BJ (cell line): ENCODE measurements at regions not wholly inside any gene's neighbourhood (a gene's known extent, or its start where the extent isn't known, plus 50 kb on each side); places are given as distances from the start of the nearest gene placed in this dataset.

ENCODE experiments used
- CTCF ChIA-PET: fragments of 350-600 bp; formaldehyde crosslinking; extraction: SDS; loops from one replicate; lab custom pipeline; 2021; ENCODE audit warnings: antibody characterized with exemption, inconsistent platforms; lab: Yijun Ruan, JAX
- POLR2A ChIA-PET: fragments of 300-600 bp; sonication (Branson Sonifier 250); formaldehyde crosslinking; extraction: SDS; loops from one replicate; lab custom pipeline; 2021; ENCODE audit warnings: antibody characterized with exemption; lab: Charles Lee
- DNase-seq: peaks from one replicate; pipeline ENCODE4 v3.0.0-alpha.2; 2011; ENCODE audit warnings: low read depth
- H3K27me3 ChIP-seq: 2 replicates; pipeline ENCODE4 v1.6.0; 2011; ENCODE audit warnings: low read length; ENCODE audit not compliant: control insufficient read depth, insufficient read depth
- H3K36me3 ChIP-seq: 2 replicates; pipeline ENCODE4 v1.5.1; 2011; ENCODE audit warnings: low read length; ENCODE audit not compliant: control insufficient read depth, insufficient read depth
- H3K4me3 ChIP-seq: 2 replicates; pipeline ENCODE4 v1.5.1; 2011; ENCODE audit warnings: low read depth, mild to moderate bottlenecking, control low read depth, low read length
- TF ChIP-seq, protein P1 (sequence below): IDR thresholded peaks from 2 replicates; pipeline ENCODE4 v1.5.1; 2011; ENCODE audit warnings: low read depth, mild to moderate bottlenecking, control low read depth, inconsistent platforms, low read length, moderate library complexity; ENCODE audit not compliant: insufficient read depth

DNA sequence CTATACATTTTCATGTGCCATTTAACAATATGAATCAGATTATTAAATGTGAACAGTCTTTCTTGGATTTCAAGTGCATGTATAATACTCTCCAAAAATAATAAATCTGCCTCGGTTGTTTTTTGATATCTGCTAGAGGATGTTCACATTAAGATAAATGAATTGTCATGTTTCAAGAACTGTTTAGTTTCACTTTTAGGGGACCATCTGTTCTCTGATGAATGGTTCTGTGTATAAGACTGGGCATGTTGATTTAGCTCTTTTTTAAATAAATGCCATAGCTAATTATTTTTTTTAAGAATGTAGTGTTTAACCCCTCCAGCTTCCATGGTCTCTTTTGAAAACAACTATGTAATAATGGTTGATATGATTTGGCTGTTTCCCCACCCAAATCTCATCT, 1245.1 kb upstream of the ADGRL4 start:
- DNase-seq = no peak
- Histone ChIP-seq H3K4me3 (no peak overlapping the region), H3K36me3 (no peaks in the 10 kb centered on the region), H3K27me3 (no peaks in the 10 kb centered on the region)
- TF ChIP-seq, protein P1, sequence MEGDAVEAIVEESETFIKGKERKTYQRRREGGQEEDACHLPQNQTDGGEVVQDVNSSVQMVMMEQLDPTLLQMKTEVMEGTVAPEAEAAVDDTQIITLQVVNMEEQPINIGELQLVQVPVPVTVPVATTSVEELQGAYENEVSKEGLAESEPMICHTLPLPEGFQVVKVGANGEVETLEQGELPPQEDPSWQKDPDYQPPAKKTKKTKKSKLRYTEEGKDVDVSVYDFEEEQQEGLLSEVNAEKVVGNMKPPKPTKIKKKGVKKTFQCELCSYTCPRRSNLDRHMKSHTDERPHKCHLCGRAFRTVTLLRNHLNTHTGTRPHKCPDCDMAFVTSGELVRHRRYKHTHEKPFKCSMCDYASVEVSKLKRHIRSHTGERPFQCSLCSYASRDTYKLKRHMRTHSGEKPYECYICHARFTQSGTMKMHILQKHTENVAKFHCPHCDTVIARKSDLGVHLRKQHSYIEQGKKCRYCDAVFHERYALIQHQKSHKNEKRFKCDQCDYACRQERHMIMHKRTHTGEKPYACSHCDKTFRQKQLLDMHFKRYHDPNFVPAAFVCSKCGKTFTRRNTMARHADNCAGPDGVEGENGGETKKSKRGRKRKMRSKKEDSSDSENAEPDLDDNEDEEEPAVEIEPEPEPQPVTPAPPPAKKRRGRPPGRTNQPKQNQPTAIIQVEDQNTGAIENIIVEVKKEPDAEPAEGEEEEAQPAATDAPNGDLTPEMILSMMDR = no peak
- CTCF ChIA-PET = no interaction called here
- POLR2A ChIA-PET = no interaction called here

DNA sequence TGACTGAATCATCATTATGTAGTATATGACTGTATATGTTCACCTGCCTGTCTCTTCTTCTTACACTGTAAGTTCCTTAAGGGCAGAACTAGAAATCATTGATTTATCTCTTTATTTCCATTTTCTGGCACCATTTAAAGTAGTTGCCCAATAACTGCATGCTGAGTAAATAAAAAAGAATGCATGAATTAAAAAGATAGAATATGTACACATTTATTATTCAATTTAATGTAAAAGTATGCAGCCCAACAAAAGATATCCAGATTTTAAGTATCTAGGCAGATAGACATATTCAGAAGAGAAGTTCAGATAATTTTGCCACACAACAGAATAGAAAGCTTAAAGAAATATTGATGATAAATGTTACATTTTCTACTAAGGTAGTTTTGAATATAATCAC, 1244.6 kb upstream of the ADGRL4 start:
- POLR2A ChIA-PET = no interaction called here

GRCh38 chr1:80250573-80251168, 1244.1 kb upstream of the ADGRL4 start:
- POLR2A ChIA-PET = no interaction called here
- Histone ChIP-seq H3K4me3 (no peak overlapping the region), H3K27me3 (no peaks in the 10 kb centered on the region), H3K36me3 (no peaks in the 10 kb centered on the region)
- TF ChIP-seq, protein P1 = no peak
- CTCF ChIA-PET = no interaction called here
- no peak for DNase-seq

More for the DNA sequence above, 1244.6 kb upstream of the ADGRL4 start:
- TF ChIP-seq, protein P1 = no peak
- Histone ChIP-seq H3K36me3 (no peaks in the 10 kb centered on the region), H3K4me3 (no peak overlapping the region), H3K27me3 (no peaks in the 10 kb centered on the region)
- CTCF ChIA-PET = no interaction called here
- DNase-seq = no peak

GRCh38 chr1:80249699-80250098, 1243.2 kb upstream of the ADGRL4 start:
- Histone ChIP-seq H3K36me3 (no peaks in the 10 kb centered on the region), H3K27me3 (no peaks in the 10 kb centered on the region), H3K4me3 (no peak overlapping the region)
- ChIA-PET CTCF (interaction anchor here (0.7 kb wide), 2 partner anchors 16 to 534 kb away, joined by 3 to 4 read pairs; no protein-coding TSS in a partner anchor), POLR2A (no interaction called here)
- DNase-seq = no peak
- TF ChIP-seq, protein P1 = no peak

GRCh38 chr1:80248886-80249285, 1242.4 kb upstream of the ADGRL4 start:
- DNase-seq = no peak
- H3K36me3 ChIP-seq = no peaks in the 10 kb centered on the region
- no peak overlapping the region for H3K4me3 ChIP-seq
- no peaks in the 10 kb centered on the region for H3K27me3 ChIP-seq
- TF ChIP-seq, protein P1 = no peak
- CTCF ChIA-PET = no interaction called here
- POLR2A ChIA-PET = no interaction called here
